Thyroid gland (tissue), 4 donors: ENCODE measurements at regions not wholly inside any gene's neighbourhood (a gene's known extent, or its start where the extent isn't known, plus 50 kb on each side); places are given as distances from the start of the nearest gene placed in this dataset.

ENCODE experiments used
- DNase-seq, 2 donors: peaks; one replicate each; pipeline ENCODE4 v3.0.0-alpha.2; 2019
- H3K27ac ChIP-seq, 3 donors: fragments of 200-600 bp; sonication (generic); 1 replicate in 2 of 3; 2 replicates in 1 of 3; pipeline ENCODE4 v1.5.1; 2016 to 2019; ENCODE audit warnings: mild to moderate bottlenecking in 1 of 3, moderate library complexity in 1 of 3
- H3K27me3 ChIP-seq: fragments of 200-600 bp; sonication (generic); one replicate; pipeline ENCODE4 v1.5.1; 2019
- H3K36me3 ChIP-seq, 2 donors: fragments of 200-600 bp; sonication (generic); one replicate each; pipeline ENCODE4 v1.5.1; 2016 to 2019
- H3K4me1 ChIP-seq, 2 donors: fragments of 200-600 bp; sonication (generic); one replicate each; pipeline ENCODE4 v1.5.1; 2017 to 2019
- H3K4me3 ChIP-seq, 3 donors: fragments of 200-600 bp; sonication (generic); replicated peaks in 1 of 3; 1 replicate in 2 of 3; 2 replicates in 1 of 3; pipeline ENCODE4 v1.5.1; 2016; ENCODE audit warnings: mild to moderate bottlenecking in 1 of 3
- H3K9me3 ChIP-seq: fragments of 200-600 bp; sonication (generic); one replicate; pipeline ENCODE4 v1.5.1; 2017
- CTCF ChIP-seq, 6 experiments: fragments of 200-600 bp in 3 of 6; fragments of 450-650 bp in 3 of 6; sonication (generic) in 3 of 6; IDR thresholded peaks; one replicate each; pipeline ENCODE4 v1.5.1; 2016 to 2019; ENCODE audit warnings: antibody characterized with exemption in 6 of 6, mild to moderate bottlenecking in 2 of 6, inconsistent platforms in 1 of 6, moderate library complexity in 1 of 6
- POLR2A ChIP-seq, 2 donors: fragments of 450-650 bp; IDR thresholded peaks; one replicate each; pipeline ENCODE4 v1.6.1; 2017; ENCODE audit warnings: antibody characterized with exemption in 2 of 2, mild to moderate bottlenecking in 2 of 2, moderate library complexity in 1 of 2
- WGBS, 2 donors: methylation state at CpG; one replicate each; pipeline ENCODE4 v1.1.5; 2017; 5-methylcytosine and 5-hydroxymethylcytosine counted together
- intact Hi-C: fragments of 100-400 bp; cut with DNase I; formaldehyde crosslinking; loops from one replicate; pipeline ENCODE4 v1.15.1; 2023

DNA sequence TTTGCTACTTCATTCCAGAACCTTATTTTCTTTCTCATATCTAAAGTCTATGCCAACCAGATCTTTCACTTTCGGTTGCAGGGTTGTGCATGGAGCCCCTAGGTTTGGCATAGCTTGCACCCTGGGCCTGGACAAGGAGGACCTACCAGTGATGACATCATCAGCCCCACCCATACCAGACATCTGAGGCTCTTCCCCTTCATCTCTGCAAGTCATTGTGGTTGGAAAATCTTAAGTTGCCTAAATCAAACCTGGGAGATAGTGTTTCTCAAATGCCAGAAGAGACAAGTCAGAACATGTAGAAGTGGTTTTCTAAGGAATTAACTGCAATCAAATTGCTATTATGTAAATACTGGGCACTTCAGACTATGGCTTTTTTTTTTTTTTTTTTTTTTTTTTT is 363.3 kb downstream of the ZNF516 start:
- Histone ChIP-seq H3K9me3 (no peaks in the 10 kb centered on the region), H3K4me1 (no peaks in the 10 kb centered on the region), H3K27ac (no peak overlapping the region), H3K27me3 (no peaks in the 10 kb centered on the region), H3K36me3 (no peaks in the 10 kb centered on the region), H3K4me3 (no peak overlapping the region)
- intact Hi-C loops = no loop called here
- TF ChIP-seq CTCF (IDR thresholded peaks at IDR 0.05) (no peak), POLR2A (IDR thresholded peaks at IDR 0.05) (no peak)
- 100% methylated on average over 1 of the region's 1 CpG for WGBS, 2 donors
- DNase-seq = no peak

- no peaks in the 10 kb centered on the region for H3K9me3 ChIP-seq
- WGBS, 2 donors = 85 to 88% methylated on average over 13 of the region's 13 CpGs
- intact Hi-C loops = no loop called here
- H3K27me3 ChIP-seq = no peaks in the 10 kb centered on the region
- TF ChIP-seq POLR2A (IDR thresholded peaks at IDR 0.05) (no peak), CTCF (IDR thresholded peaks at IDR 0.05) (no peak)
- H3K4me3 ChIP-seq = no peak overlapping the region
- H3K27ac ChIP-seq = no peak overlapping the region
- peak in 1 of 2 donors; percentile 6 for DNase-seq
- no peaks in the 10 kb centered on the region for H3K4me1 ChIP-seq
- H3K36me3 ChIP-seq = no peaks in the 10 kb centered on the region
Observed at GRCh38 chr18:76130845-76131244, 364.2 kb downstream of the ZNF516 start.

DNA sequence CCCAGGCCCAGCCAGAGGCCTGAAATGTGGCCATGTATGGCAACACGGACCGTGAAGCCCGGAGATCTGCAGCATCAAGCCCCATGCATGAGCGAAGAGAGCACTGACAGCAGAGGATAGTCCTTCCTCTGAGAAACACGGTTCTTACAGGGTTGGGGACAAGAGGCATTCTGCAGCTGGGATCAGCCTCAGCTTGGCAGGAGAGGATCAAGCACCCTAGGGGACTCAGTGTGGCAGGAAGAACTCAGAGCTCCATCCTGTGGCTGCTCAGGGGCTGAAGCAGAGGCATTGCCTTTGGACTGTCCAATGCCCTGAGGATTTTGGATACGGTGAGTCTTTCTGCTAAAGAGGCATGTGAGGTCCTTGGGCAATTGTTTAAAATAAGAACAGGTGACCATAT is 368.7 kb downstream of the ZNF516 start:
- no peaks in the 10 kb centered on the region for H3K36me3 ChIP-seq
- intact Hi-C loops = no loop called here
- no peak overlapping the region for H3K4me3 ChIP-seq
- H3K9me3 ChIP-seq = no peaks in the 10 kb centered on the region
- no peak for DNase-seq
- TF ChIP-seq CTCF (IDR thresholded peaks at IDR 0.05) (no peak), POLR2A (IDR thresholded peaks at IDR 0.05) (no peak)
- H3K27ac ChIP-seq = no peak overlapping the region
- H3K27me3 ChIP-seq = no peaks in the 10 kb centered on the region
- 59 to 61% methylated on average over 6 of the region's 6 CpGs for WGBS, 2 donors
- H3K4me1 ChIP-seq = no peaks in the 10 kb centered on the region

GRCh38 chr18:76121011-76121410 is 374.0 kb downstream of the ZNF516 start:
- TF ChIP-seq CTCF (IDR thresholded peaks at IDR 0.05) (no peak), POLR2A (IDR thresholded peaks at IDR 0.05) (no peak)
- DNase-seq = no peak
- no peaks in the 10 kb centered on the region for H3K36me3 ChIP-seq
- 80 to 85% methylated on average over 5 of the region's 5 CpGs for WGBS, 2 donors
- H3K27ac ChIP-seq = no peak overlapping the region
- H3K9me3 ChIP-seq = no peaks in the 10 kb centered on the region
- no peak overlapping the region for H3K4me3 ChIP-seq
- intact Hi-C loops = no loop called here
- no peaks in the 10 kb centered on the region for H3K4me1 ChIP-seq
- no peaks in the 10 kb centered on the region for H3K27me3 ChIP-seq

GRCh38 chr18:76115580-76115979 is 379.5 kb downstream of the ZNF516 start:
- H3K27ac ChIP-seq = no peak overlapping the region
- no peaks in the 10 kb centered on the region for H3K9me3 ChIP-seq
- intact Hi-C loops = no loop called here
- no peak for DNase-seq
- no peaks in the 10 kb centered on the region for H3K27me3 ChIP-seq
- H3K4me3 ChIP-seq = no peak overlapping the region
- no peaks in the 10 kb centered on the region for H3K4me1 ChIP-seq
- WGBS, 2 donors = 89 to 90% methylated on average over 14 of the region's 14 CpGs
- no peaks in the 10 kb centered on the region for H3K36me3 ChIP-seq
- TF ChIP-seq CTCF (IDR thresholded peaks at IDR 0.05) (no peak), POLR2A (IDR thresholded peaks at IDR 0.05) (no peak)
